ENCODE measurements at regions not wholly inside any gene's neighbourhood (a gene's known extent, or its start where the extent isn't known, plus 50 kb on each side); places are given as distances from the start of the nearest gene placed in this dataset.
A peak's percentile ranks its signal among the peaks of the same experiment; 100 is the strongest.

DNA sequence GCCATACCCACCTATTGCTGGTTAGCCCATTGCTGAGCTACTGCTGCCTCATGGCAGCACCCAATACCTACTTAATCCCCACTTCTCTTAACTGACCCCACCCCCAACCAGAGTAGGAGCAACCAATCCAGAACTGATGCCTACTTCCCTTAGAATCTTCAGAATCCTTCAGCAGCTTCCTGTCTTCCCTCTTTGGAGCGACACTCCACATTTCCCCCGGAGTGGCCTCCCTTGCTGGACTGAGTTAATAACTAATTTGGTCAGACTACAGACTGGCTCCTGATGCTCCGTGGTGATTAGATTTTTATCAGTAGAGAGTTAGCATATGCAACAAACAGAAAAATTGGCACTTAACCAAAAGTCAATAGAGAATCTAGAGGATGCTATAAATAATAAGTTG lies 51.2 kb upstream of the UBR2 start:
- DNase-seq (ENCODE audit: low spot score): no peak

- no peak for DNase-seq (ENCODE audit: low spot score)
Measured at GRCh38 chr6:42511803-42512422, 51.9 kb upstream of the UBR2 start.

- no peak for DNase-seq (ENCODE audit: low spot score)
Measured at GRCh38 chr6:42510795-42511194, 53.0 kb upstream of the UBR2 start.

GRCh38 chr6:42509765-42510164 lies 54.1 kb upstream of the UBR2 start:
- no peak for DNase-seq (ENCODE audit: low spot score)

DNA sequence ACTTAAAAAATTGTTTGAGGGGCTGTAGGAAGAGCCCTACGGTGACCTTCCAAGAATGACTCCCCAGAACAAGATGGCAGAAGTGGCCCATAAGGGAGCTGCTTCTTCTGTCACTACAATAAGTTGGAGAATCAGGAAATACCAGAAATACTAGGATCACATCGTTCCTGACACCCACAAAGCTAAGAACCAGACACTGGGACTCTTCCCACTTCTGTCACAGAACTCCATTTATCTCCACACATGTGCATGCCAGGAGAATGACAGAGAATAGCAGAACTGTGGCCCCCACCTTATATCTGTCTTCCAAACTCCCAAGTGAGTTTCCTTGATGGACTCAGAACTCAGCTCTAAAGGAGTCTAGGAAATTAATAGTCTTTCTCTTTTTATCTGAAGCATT lies 54.6 kb upstream of the UBR2 start:
- DNase-seq (ENCODE audit: low spot score): no peak

- no peak for DNase-seq (ENCODE audit: low spot score)
Measured at GRCh38 chr6:42507901-42508300, 55.9 kb upstream of the UBR2 start.

DNA sequence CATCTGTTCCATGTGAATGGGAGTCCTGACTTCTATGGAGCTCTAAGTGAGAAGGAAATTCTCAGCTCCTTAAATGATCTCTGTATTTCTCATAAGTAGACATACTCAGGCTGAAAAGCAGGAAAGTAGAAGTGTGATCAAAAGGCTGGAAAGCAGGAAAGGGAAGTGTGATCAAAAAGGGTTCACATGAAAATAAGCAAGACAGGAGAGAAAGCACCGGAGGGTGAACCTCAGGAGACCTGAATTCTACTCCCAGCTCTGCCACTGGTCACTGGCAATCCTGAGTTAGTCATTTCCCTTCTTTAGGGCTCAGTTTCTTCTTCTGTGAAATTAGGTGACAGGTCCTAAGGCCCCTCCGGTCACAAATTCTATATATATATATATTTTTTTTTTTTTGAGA lies 55.5 kb upstream of the TRERF1 start:
- no peak for DNase-seq (ENCODE audit: low spot score)

DNA sequence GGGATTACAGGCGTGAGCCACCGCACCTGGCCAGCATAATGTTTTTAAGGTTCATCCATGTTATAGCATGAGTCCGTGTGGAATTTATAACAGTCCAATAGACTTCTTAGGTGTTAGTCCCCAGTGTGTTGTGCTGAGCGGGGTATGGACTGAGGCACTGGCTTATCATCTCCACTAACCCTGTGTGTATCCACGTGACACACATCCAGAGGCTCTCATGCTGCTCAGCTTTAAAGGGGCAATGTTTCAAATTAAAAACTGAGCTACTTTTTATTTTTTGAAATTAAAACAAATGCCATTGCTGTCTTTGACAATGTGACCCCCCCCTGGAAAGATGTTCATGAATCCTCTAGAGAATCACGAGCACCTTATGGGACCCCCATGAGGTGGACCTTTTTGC lies 54.3 kb upstream of the TRERF1 start:
- no peak for DNase-seq (ENCODE audit: low spot score)

DNA sequence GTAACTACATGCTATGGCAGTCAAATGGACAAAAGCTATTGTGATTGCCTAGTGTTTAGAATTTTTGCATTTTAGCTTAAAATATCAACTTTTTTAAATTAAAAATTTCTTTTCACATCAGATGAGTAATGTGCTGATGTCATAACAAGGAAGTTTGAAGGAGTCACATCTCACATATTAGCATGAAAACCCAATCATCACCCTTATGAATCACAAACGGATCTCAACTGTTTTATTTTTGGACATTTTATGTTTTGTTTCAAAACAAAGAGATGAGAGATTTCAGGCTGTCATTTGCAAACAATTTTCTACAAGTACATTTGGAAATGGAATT lies 53.6 kb upstream of the TRERF1 start:
- DNase-seq (ENCODE audit: low spot score): peak; percentile 8

DNA sequence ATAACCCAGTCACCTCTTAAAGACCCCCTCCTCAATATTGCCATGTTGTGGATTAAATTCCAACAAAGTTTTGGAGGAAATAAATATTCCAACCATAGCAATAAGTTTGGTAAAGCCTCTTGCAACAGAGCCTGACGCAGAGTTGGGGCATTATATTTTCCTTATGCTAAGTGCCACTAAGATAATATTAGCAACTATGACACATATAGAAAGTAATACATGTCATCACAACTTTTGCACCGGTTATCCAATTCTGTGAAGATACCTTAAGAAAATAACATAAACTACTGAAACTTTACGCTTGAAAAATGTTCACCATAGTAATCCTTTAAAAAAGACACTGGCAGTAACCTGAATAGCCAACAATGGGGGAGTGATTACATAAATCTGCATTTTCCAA lies 52.2 kb upstream of the TRERF1 start:
- no peak for DNase-seq (ENCODE audit: low spot score)

- no peak for DNase-seq (ENCODE audit: low spot score)
Measured at GRCh38 chr6:42502990-42503389, 51.3 kb upstream of the TRERF1 start.

DNA sequence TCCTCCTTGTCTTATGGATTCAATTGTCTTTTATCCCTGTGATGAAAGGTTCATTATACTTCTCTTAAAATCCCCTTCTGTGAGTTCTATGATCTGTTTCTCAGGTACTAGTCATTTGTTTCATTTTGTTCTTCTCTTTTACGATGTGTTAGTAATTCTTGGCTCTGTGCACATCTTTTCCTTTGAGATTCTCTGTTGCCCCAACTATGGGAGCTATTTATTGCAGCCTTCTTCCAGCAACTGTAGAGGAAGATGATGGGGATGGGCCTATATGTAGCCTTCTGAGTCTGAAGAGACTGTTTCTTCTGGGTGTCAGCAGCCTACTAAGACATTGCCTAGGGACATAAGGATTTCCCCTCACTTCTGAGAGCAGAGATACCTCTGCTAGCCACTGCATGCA lies 50.4 kb upstream of the TRERF1 start:
- DNase-seq (ENCODE audit: low spot score): no peak
